HG03060 (cell line): ENCODE measurements at regions not wholly inside any gene's neighbourhood (a gene's known extent, or its start where the extent isn't known, plus 50 kb on each side); places are given as distances from the start of the nearest gene placed in this dataset.

Experiments
- ATAC-seq: cut with Tn5 transposase; IDR thresholded peaks from one replicate; pipeline ENCODE4 v1.9.1; 2021; ENCODE audit warnings: low read depth, moderate number of reproducible peaks; ENCODE audit not compliant: unreplicated experiment

- no peak for ATAC-seq
Measured at GRCh38 chr11:43602670-43603069, 77.9 kb upstream of the HSD17B12 start.

GRCh38 chr11:43614214-43614613 is 66.3 kb upstream of the HSD17B12 start:
- ATAC-seq = no peak

GRCh38 chr11:43619863-43620505 is 60.6 kb upstream of the HSD17B12 start:
- no peak for ATAC-seq

- ATAC-seq = no peak
Measured at GRCh38 chr11:43626798-43627197, 53.7 kb upstream of the HSD17B12 start.
